GM12872 (cell line): ENCODE measurements at regions not wholly inside any gene's neighbourhood (a gene's known extent, or its start where the extent isn't known, plus 50 kb on each side); places are given as distances from the start of the nearest gene placed in this dataset.

Experiments
- CTCF ChIP-seq: IDR thresholded peaks from 3 replicates; pipeline ENCODE4 v1.5.1; 2011; ENCODE audit warnings: low read depth, mild to moderate bottlenecking, low read length, moderate library complexity; ENCODE audit not compliant: insufficient read depth

GRCh38 chr11:119970555-119971304 lies 167.2 kb downstream of the TRIM29 start:
- no peak for TF ChIP-seq CTCF

DNA sequence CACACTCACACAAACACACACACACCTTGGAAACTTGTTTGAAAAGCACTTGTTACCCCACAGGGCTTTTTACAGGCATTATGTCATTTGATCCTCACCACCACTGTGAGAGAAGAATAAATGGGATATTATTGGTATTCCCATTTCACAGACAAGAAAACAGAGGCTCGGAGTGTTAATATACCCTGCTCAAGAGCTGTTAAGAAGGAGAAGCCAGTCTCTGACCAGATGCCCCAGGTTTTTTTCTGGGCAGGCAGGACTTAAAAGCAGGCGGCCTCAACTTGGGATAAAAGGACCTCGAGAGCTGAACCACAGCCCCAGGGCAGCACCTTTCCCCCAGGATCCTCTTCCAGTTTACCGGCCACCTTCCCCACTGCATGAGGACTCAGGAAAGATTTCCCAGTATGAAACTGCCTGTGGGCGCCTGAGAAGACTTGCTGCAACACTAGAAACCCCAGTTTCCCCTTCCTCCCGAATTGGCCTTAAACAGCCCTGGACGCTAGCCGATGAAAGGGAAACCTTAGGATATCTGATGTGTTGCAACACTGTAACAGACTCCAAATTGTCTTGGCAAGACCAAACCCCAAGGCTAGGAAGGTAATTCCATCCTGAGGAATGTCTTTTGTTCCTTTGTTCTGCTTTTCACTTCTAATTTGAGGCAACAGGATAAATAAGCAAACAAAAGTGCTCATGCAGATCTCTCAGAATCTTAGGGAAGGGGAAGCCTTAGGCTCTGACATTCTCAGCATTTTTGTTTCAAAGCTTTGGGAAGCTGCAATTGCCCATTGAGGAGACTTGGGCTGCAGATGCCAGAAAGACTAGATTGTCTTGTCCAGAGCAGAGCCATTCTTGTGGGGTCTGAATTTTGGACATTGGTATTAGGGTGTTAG lies 173.5 kb downstream of the TRIM29 start:
- TF ChIP-seq CTCF: no peak

GRCh38 chr11:119957951-119958350 lies 180.0 kb downstream of the TRIM29 start:
- no peak for TF ChIP-seq CTCF

GRCh38 chr11:119952441-119952840 lies 185.5 kb downstream of the TRIM29 start:
- no peak for TF ChIP-seq CTCF

GRCh38 chr11:119943298-119943655 lies 194.6 kb downstream of the TRIM29 start:
- no peak for TF ChIP-seq CTCF

DNA sequence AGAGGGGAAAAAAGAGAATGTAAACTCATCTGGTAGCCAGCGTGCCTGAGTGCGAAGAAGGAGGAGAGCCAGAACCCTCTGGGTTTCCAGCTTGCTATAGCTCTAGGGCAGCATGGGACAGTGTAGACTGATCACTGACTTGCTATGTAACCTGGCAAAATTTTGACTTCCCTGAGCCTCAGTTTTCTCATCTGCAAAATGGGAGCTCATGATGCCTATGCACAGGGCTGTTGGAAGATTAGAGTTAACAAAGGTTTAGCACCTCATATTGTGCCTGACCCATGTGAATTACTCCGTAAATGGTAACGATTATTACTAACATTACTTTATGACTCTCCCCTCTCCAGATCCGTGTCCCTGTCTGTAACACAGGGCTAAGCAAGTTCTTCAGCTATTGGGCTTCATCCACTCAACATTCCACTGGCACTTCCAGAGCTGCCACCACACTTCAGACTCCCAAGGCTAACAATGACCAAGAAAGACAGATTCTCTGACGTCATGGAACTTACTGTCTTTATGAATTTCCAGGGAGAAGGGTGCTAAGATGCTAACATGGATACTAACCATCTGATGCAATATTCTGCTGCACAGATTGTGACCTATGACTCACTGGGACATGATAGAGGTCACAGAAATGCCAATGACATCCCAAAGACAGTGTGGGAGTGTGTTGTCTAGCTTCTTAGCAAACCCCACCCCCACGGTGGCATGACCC lies 195.2 kb downstream of the TRIM29 start:
- TF ChIP-seq CTCF: no peak
